ENCODE measurements at regions not wholly inside any gene's neighbourhood (a gene's known extent, or its start where the extent isn't known, plus 50 kb on each side); places are given as distances from the start of the nearest gene placed in this dataset.

DNA sequence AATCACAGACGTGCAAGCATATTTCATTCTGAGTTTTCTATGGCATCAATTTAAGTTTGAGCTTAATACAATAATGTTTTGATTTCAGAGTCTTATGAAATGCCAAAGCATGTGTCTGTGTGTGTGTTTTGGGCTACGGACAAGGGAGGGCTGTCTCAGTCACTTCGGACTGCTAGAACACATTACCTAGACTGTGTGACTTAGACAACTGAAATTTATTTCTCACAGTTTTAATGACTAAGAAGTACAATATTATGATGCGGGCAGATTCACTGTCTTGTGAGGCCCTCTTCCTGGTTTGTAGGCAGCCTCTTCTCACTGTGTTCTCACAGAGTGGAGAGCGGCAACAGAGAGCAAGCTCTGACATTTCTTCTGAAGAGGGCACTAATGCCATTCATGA, 1202.0 kb downstream of the EFNB2 start:
- TF ChIP-seq, protein P1, sequence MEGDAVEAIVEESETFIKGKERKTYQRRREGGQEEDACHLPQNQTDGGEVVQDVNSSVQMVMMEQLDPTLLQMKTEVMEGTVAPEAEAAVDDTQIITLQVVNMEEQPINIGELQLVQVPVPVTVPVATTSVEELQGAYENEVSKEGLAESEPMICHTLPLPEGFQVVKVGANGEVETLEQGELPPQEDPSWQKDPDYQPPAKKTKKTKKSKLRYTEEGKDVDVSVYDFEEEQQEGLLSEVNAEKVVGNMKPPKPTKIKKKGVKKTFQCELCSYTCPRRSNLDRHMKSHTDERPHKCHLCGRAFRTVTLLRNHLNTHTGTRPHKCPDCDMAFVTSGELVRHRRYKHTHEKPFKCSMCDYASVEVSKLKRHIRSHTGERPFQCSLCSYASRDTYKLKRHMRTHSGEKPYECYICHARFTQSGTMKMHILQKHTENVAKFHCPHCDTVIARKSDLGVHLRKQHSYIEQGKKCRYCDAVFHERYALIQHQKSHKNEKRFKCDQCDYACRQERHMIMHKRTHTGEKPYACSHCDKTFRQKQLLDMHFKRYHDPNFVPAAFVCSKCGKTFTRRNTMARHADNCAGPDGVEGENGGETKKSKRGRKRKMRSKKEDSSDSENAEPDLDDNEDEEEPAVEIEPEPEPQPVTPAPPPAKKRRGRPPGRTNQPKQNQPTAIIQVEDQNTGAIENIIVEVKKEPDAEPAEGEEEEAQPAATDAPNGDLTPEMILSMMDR (conservative IDR thresholded peaks at IDR 0.05 in 1 of 2, IDR thresholded peaks at IDR 0.05 in 1 of 2; ENCODE audit: extremely low read depth in 1 of 2, insufficient read depth in 1 of 2, low read depth in 1 of 2, low read length in 2 of 2): no peak
- no peak for TF ChIP-seq EZH2 (IDR thresholded peaks at IDR 0.05; ENCODE audit: borderline replicate concordance, low read length)

All from mammary epithelial cell (primary cell).